Activated CD8-positive, alpha-beta memory T cell treated with anti-CD3 and anti-CD28 coated beads for 4 hours (primary cell): ENCODE measurements at regions not wholly inside any gene's neighbourhood (a gene's known extent, or its start where the extent isn't known, plus 50 kb on each side); places are given as distances from the start of the nearest gene placed in this dataset.
A peak's percentile ranks its signal among the peaks of the same experiment; 100 is the strongest.

Experiments
- DNase-seq, 2 donors: peaks; one replicate each; pipeline ENCODE4 v3.0.0-alpha.2; 2020; ENCODE audit warnings: low read depth in 2 of 2

GRCh38 chr19:16000024-16000663 is 51.3 kb downstream of the OR10H4 start:
- no peak for DNase-seq

DNA sequence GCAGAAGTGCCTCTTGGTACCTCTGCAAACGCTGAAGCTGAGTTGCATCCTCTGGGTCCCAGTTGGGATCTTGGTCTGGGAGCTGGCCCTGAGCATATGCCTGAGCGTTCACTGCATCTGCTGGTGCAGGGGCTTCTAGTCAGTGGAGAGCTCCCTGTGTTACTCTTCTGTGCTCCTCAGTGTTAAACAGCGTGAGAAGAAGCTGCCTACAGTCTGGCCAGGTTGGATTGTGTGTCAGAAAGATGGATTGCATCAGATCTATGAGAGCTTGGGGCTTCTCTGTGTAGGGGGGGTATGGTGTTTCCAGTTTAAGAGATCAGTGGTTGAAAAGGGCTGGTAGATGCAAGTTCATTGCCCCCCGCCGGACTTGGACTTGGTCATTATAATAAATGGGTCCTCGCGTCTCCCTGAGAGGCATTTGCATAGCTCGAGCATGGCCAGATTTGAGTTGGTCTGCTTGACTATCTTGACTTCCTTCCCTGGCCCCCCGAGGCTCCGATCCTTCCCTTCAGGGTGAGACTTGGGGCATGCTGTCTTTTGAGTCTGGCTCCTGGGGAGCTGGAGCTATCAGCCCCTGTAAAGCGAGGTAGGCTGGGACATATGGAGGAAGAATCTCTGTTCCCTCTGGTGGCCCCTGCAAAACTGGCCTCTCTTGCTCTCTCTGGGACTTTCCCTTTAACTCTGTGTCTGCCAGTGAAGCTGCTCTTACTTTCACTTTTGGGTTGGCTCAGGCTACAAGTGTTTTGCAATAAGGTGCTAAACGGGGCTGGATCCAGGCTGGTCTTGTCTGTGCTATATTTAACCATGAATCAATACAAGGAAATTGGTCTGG is 52.9 kb downstream of the OR10H4 start:
- DNase-seq: peak in 1 of 2 donors; percentile 10

GRCh38 chr19:16002406-16003384 is 53.9 kb downstream of the OR10H4 start:
- DNase-seq: no peak

GRCh38 chr19:16003391-16003790 is 54.6 kb downstream of the OR10H4 start:
- DNase-seq: no peak

GRCh38 chr19:16005925-16006324 is 57.1 kb downstream of the OR10H4 start:
- DNase-seq: no peak

DNA sequence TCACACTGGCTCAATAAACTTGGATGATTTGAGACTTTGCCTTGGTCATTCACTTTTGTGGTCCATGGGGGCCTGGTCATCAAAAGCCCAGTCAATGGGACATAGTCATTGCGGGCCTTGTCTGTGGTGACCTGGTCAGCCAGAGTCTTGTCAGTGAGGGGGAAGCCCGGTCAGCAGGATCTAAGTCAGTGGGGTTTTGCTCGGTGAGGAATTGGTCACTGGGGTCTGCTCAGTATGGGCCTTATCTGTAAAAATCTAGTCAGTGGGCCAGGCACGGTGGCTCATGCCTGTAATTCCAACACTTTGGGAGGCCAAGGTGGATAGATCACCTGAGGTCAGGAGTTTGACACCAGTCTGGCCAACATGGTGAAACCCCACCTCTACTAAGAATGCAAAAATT is 63.7 kb upstream of the TPM4 start:
- no peak for DNase-seq

DNA sequence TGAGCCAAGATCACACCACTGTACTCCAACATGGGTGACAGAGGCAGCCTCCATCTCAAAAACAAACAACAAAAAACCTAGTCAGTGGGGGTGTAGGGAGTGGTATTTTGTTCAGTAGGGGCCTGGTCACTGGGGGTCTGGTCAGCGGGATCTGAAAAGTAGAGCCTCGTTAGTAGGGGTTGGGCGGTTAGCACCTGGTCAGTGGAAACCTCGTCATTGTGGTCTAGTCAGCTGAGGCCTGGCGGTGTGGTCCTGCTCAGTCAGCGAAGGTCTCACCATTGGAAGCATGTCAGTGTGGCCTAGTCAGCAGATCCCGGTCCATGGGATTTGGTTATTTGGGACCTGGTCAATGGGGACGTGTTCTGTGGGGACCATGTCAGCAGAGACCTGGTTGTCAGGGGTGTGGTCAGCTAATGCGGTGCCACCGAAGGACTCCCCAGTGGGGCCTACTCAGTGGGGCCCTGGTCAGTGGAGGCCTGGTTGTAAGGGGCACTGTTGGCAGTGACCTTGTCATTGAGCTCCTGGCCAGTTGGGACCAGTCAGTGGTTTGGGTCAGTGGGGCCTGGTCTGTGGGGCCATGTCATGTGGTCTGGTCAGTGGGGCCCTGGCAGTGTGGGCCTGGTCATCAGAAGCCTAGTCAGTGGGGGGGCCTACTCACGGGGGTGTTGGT is 63.0 kb upstream of the TPM4 start:
- no peak for DNase-seq

GRCh38 chr19:16013851-16014840 is 62.1 kb upstream of the TPM4 start:
- DNase-seq: no peak

GRCh38 chr19:16014923-16015804 is 61.1 kb upstream of the TPM4 start:
- DNase-seq: no peak

GRCh38 chr19:16015805-16016173 is 60.5 kb upstream of the TPM4 start:
- no peak for DNase-seq

DNA sequence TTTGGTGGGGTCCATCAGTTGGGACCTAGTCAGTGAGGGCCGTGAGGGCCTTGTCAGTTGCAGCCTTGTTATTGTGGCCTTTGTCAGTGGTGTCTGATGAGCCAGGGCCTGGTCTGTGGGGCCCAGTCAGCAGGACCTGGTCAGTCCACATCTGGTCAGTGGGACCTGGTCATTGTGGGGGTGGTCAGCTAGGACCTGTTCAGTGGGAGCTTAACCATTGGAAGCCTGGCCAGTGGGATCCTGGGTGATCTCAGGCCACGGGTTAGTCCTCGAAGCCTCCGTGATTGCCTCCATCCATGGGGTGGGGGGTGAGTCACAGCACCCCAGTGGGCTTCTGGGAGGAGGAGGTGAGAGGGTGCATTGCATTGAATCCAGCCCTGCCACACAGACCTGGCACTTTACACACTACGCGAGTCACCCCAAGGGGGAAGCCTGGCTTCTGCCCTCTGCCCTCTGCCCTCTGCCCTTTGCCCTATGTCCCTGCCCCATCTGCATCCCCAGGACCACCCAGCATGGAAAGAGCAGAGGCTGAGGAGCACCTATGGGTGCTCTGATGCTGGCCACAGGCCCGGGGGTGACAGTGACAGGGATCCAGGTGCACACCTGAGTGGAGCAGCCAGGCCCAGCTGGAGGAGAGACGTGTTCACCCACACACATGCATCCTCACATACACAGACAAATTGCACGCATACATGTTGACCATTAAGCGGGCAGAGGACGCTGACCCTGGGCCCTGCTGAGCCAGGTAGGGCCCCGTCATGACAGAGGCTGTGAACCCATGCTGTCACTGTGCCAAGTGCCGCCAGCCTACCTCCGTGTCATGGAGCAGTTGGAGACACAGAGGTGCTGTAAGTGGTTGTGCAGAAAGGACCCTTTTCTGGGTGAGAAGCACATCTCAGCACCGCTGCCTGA is 59.8 kb upstream of the TPM4 start:
- DNase-seq: no peak

GRCh38 chr19:16017138-16017490 is 59.2 kb upstream of the TPM4 start:
- no peak for DNase-seq

- DNase-seq: no peak
These were observed 58.1 kb upstream of the TPM4 start for GRCh38 chr19:16018106-16018755.

DNA sequence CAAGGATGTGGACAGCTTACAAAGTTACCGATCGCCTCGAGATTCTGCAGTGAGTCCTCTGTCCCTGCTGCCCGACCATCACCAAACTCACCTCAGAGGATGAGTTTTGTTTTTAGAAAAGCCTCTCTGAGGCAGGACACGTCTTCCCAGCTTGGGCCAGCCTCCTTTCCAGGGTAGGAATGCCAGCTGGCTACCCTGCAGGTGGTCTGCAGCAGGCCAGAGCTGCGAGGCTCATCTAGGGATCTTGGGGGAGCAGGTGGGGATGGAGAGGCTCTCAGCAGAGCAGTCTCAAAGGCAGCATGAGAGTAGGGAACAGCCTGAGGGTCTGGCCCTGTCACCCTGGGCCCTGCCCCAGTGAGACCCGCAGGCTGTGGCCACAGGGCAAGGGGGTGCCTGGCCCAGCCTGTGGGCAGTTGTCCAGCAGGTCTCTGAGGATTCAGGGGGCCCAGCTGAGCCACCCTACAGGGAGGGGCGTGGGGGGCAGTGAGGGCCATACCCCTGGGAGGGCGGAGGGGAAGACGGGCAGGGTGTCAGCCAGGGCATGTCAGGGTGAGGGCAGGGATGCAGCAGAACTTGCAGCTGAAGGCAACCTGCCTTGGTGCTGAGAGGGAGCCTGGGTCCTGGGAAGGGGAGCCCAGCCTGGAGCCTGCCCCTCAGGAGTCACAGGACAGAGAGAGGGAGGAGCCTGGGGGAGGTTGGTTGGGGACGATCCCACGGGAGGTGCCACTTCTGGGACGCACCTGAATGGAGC is 57.3 kb upstream of the TPM4 start:
- no peak for DNase-seq

- DNase-seq: no peak
These were observed 56.4 kb upstream of the TPM4 start for GRCh38 chr19:16019691-16020448.

- DNase-seq: no peak
These were observed 54.5 kb upstream of the TPM4 start for GRCh38 chr19:16021796-16022195.
